NCI-H2081 (cell line): ENCODE measurements at regions not wholly inside any gene's neighbourhood (a gene's known extent, or its start where the extent isn't known, plus 50 kb on each side); places are given as distances from the start of the nearest gene placed in this dataset.

Experiments
- DNase-seq, 2 experiments: peaks; one replicate each; lab custom pipeline; 2025; lab: John Stamatoyannopoulos, UW

DNA sequence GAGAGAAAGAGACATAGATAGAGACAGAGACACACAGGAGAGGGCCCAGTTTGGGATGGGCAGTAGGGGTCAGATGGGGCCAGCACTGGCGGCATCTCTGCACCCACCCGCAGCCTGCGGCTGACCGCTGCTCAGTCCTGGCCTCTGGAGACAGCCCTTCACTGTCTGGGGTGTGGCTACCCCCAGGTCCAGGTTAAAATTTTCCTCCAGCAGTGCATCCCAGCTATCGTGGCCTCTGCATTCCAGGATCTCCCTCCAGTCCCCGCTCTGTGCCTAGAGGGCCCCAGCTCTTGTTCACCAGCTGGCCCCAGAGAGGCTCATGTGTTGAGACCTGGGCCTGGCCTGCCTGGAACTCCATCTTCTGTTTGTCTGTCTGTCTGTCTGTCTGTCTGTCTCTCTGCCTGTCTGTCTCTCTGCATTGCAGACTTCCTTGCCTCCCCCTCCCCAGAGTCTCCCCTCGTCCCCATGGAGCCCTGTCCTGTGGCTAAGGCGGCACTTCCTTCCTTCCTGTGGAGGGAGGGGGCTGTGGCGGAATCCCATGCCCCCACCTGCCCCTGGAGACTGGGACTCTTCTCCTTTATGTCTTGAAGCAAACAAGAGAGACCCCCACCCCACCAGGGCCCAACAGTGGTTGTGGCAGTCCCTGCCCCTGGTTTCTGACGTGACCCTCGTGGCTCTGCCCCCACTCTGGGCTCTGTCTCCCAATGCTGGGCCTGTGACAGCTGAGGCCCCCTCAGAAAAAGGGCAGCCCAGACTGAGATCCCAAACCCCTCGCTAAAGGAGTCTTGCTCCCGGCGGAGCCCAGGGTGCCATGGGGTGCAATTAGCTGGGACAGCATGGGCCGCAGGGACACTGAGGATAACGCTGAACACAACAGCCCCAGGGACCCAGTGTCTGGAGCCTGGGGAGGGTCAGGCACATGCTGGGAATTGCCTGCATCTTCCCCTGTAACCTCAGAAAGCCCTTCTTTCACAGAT, 241.8 kb downstream of the NPHP4 start:
- no peak for DNase-seq

DNA sequence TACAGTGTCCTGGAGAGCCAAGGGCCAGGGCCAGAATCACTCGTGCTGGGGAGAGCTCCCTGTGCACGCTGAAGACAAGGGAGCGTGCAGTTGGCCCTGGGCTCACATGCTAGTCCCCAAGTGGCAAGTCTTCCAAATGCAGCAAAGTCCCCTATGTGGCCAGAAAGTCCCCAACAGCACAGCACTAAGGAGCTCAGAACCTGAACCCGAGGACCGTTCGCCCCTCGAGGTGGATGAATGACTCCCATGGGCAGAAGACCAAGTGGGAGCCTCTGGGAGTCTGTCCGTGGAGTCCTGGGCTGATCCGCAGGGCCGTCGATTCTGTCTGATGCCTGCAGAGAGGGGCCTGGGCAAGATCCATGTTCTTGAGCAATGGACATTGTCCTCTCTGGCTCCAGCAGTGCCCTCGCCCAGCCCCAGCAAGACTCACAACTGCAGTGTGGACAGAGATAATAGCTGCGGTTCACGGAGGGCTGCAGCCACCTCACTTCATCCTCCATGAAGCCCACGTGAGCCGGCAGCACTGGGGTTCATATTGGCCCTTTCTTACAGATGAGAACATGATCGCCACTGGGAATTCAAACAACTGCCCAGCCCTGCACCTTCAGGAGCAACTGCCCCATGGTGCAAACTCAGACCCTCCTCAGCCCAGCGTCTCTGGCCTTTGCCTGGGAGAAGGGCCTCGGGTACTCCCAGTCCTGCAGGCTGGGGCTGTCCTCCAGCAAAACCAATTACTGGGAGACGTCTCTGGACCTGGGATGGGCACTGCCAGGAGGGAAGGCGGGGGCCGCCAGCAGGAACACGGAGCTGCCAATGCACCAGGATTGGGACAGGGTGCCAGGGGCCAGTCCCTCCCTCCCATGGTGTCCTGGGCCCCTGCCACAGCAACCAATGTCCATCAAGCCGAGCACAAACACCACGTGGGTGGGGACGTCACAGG, 243.7 kb downstream of the NPHP4 start:
- DNase-seq: no peak

- DNase-seq: no peak
Measured at GRCh38 chr1:5747426-5748285, 244.6 kb downstream of the NPHP4 start.

DNA sequence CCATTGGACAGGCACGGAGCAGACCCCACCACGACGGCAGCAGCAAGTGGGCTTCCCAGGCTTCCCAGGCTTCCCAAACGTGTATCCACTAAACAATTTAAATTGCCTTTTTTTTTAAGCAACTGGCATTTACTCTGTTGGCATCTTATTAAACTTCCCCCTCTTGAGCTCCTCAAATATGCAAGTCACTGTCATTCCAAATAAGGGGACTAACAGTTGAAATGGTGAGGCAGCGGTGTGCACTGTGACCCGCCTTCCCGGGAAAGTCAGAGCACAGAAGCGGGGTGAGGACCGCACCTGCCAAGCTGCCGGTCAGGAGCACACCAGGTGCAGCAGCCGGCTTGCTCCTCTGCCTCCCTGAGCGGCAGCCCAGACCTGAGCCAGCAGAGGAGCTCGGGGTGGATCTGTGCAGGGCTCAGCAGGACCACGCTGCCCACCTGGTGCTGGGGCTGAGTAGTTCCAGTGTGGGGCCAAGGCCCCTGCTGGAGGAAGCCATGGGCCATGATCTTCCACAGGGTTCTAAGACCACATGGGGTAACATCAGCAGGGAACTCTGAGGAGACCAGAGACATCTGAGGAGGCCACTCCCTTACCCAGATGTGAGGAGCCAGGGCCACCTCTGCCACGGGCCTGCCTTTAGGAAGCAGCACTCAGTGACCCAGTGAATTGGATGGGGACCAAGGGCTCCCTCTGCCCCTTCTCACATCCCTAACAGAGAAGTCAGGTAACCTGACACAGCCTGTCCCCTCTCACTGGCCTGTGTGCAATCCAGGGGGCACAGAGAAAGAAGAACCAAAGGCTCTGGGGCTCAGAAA, 245.4 kb downstream of the NPHP4 start:
- no peak for DNase-seq

DNA sequence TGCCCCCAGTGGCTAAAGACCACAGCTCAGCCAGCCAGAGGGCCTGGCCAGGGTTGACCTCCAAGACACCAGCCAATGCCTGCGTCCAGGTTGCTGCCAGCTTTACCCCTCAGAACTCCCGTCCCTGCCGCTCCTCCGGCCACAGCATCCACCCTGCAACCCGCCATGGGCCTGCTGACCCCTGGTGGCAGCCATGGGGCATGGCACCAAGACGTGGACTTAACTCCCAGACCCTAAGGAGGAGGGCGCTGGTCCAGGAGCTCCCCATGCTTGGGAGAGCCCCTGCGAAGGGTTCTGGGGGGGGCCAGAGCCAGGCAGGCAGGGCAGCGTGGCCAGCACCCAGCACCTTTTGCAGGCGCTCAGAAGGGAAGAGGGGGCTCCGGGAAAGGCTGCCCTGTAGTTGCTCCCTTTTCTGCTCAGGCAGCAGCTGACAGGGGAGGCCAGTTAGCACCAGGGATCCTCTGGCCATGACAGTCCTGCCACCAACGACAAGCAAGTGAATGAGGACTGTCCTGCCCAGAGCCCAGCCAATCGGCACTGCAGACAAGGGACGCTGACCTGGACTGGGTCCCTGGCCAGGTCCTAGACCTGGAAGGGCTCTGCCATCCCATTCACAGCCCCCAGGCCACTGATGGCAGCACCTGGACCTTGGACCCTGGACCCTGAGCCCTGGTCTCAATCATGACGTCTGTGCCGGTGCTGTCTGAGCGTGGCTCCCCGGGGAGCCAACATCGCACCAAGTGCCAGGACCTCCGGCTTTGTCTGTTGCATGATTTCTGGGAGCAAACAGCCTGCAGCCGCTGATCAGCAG, 246.2 kb downstream of the NPHP4 start:
- peak; percentile 39 to 52 for DNase-seq

DNA sequence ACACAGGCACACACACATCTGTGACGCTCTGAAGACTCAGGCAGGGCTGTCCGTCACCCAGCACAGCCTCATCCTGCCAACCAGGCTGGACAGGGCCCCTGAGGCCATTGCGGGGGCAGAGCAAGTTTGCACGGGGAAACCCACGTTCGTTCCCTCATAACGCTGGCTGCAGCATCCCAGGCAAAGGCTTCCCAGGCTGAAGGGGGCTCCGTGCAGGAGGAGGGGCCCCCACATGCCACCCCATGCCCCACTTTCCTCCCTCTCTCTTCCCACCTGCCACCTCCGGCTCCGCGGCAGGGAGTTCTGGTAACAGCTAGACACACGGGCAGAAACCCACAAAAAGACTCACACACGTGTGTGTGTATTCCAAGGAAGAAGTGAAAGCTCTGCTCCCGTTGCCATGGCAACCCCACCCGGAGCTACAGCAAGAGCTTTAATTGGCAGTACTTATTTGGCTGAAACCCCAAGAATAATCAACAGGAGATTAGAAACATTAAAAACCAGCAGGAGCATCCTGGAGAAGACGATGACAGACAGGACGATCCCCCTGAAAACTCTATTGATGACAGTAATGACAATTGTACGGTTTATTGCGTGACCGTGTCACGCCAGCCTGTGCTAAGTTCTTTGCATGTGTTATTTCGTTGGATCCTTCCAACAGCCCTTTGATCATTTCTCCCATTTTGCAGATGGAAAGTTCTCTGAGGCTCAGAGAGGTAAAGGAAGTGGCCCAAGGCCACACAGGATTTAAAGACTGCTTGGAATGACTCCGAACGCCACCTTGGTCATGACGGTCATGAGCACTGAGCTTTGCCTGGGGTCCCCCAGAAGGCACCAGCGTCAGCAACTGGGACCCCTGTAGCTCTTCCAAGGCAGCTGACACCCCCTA, 247.1 kb downstream of the NPHP4 start:
- DNase-seq: peak in 1 of 2 experiments; percentile 12

- DNase-seq: no peak
Measured at GRCh38 chr1:5744341-5744740, 247.9 kb downstream of the NPHP4 start.

GRCh38 chr1:5743435-5744095, 248.7 kb downstream of the NPHP4 start:
- no peak for DNase-seq

DNA sequence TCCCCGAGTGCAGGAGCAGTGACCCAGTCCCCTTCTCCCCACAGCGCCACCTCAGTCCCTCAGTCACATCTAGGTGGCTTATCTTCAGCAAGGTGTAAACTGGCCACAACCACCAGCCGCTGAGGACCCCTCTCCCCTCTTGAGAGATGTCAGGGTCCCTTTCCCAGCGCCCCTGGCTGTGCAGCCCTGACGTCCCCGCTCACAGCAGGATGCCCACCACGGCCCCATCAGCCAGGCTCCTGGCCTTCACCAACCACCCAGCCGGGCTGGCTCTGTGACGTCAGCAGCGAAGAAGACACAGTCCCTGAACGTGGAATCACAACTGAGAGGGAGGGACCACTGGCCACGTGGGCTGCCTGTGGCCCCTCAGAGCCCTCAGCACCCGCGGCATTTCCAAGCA, 249.4 kb downstream of the NPHP4 start:
- DNase-seq: no peak

- DNase-seq: no peak
Measured at GRCh38 chr1:5742032-5742431, 250.2 kb downstream of the NPHP4 start.

DNA sequence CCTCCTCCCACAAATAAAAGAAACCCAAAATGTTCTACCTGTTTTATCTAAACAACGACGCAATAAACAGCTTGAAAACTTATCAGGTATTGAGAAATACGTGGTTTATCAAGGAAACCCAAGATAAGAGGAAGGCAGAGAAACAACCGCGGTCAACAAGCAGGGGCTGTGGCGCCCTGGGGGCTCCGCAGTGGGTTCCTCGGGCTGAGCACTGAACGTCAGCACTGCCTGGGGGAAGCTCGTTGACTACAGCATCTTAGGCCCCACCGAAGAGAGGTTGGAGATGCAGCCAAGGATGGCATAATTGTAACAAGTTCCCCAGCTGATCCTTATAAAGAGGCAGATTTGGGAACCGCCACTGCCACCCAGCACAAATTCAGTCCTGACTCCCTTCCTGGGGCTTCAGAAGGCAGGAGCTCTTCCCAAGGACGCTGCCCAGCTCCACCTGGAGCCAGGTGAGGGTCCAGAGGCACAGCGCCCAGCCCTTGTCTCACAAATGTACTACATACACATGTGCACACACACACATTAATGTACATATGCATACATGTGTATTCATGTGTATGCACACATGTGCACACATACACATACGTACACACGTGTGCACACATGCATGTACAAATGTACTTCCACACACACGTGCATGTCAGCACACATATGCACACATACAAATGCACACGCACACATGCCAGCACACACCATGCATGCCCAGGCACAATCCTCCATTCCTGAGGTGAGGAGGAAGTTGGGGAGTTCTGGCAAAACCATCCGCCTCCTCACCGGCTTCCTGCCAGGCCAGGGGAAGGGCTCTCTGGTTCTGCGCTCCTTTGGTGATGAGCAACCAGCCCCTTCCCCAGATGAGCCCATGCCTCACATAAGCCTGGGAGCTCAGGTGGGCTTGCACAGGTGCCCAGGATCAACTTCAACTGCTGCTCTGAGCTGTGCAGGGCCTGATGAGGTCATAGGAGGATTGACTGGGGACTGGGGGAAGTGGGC, 251.1 kb downstream of the NPHP4 start:
- no peak for DNase-seq

DNA sequence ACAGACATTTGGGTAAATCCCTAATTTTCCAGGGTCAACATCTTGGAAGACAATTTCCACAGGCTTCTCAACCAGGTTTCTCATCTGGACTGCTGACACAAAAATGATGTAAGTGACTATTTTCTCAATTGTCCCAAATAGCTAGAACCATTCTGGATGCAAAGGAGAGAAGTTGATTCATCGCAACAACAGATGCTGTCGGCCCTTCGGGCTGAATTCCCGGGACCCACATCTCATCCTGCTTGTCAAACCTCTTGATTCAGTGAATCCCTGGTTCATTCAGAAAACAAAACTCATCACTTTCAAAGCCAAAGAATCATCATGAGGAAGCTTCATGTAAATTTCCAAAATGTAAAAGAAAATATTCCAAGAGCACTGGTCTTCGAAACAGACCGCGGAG, 251.8 kb downstream of the NPHP4 start:
- DNase-seq: no peak

GRCh38 chr1:5739561-5740078, 252.6 kb downstream of the NPHP4 start:
- DNase-seq: no peak

DNA sequence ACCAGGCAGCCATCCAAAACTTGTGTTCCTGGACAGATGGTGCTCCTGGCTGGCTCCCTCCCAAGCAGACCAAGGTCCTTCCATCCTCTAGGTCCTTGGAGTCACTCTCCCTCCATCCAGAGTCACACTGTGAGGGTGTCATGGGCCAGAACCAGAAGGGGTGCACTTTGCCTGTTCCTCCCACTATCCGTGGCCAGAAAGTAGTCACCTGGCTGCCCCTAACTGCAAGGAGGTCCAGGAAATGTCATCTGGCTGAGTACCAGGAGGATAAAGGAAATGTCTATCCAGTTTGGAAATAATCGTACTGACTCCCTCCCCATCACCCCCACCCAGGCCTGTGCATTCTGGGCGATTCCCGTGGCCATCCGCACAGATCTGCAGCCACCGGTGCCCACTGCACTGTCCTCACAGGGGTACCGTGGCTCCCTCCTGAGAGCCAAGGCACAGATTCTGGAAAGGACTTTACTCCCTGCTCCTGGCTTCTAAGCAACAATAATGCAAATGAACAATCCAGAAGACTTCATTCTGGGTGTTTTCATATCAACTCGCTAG, 253.2 kb downstream of the NPHP4 start:
- no peak for DNase-seq

DNA sequence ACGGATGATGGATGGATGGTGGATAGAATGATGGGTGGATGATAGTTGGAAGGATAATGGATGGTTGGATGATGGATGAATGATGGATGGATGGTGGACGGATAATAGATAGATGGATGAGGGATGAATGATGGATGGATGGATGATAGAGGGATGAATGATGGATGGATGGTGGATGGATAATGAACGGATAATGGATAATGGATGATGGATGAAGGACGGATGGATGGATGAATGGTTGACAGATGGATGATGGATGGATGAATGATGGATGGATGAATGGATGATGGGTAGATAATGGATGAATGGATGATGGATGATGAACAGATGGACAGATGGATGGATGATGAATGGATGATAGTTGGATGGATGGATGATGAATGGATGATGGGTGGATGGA, 255.1 kb downstream of the NPHP4 start:
- no peak for DNase-seq

GRCh38 chr1:5734996-5735395, 257.2 kb downstream of the NPHP4 start:
- no peak for DNase-seq

DNA sequence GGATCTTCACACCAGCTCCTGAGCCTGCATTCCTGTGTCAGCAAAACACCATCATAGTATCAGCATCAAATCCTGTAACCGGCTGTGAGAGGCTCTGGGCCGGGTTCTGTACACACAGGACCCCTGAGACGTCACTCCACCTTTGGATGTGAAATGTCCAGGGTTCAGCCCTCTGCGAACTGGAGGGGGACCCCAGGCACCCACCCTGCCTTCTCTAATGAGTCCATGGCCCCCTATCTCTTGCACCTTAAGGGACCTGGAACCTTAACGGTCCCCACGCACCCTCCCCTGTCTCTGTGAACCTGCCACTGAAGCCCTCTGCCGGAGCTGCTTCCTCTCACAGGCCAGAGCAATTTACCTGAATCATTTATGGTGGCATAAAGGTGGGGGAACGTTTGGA, 257.8 kb downstream of the NPHP4 start:
- no peak for DNase-seq
